Esophagus muscularis mucosa (tissue), 3 donors: ENCODE measurements at regions not wholly inside any gene's neighbourhood (a gene's known extent, or its start where the extent isn't known, plus 50 kb on each side); places are given as distances from the start of the nearest gene placed in this dataset.

Experiments used
- CTCF ChIP-seq, 3 experiments: fragments of 200-600 bp in 2 of 3; fragments of 450-650 bp in 1 of 3; sonication (generic) in 2 of 3; IDR thresholded peaks; one replicate each; pipeline ENCODE4 v1.5.1; 2017 to 2019; ENCODE audit warnings: antibody characterized with exemption in 3 of 3, mild to moderate bottlenecking in 2 of 3, moderate library complexity in 1 of 3
- POLR2A ChIP-seq: fragments of 450-650 bp; IDR thresholded peaks from one replicate; pipeline ENCODE4 v1.6.1; 2017; ENCODE audit warnings: antibody characterized with exemption, moderate library complexity, mild to moderate bottlenecking, low read depth

- TF ChIP-seq CTCF (IDR thresholded peaks at IDR 0.05) (no peak), POLR2A (no peak)
These were observed 175.3 kb upstream of the STT3B start for GRCh38 chr3:31357451-31357850.
